Neuronal stem cell (in vitro differentiated cells): ENCODE measurements at regions not wholly inside any gene's neighbourhood (a gene's known extent, or its start where the extent isn't known, plus 50 kb on each side); places are given as distances from the start of the nearest gene placed in this dataset.

Experiments
- DNase-seq: peaks from one replicate; pipeline ENCODE4 v3.0.0-alpha.2; 2013; ENCODE audit warnings: low spot score
- H2AFZ ChIP-seq: one replicate; pipeline ENCODE4 v1.6.1; 2013; ENCODE audit warnings: mild to moderate bottlenecking, low read length, inconsistent platforms
- H2AK5ac ChIP-seq: 2 replicates; pipeline ENCODE4 v1.6.1; 2013; ENCODE audit warnings: low read depth, mild to moderate bottlenecking, inconsistent platforms, low read length, moderate library complexity, mixed read lengths
- H2BK120ac ChIP-seq: 2 replicates; pipeline ENCODE4 v1.6.1; 2013; ENCODE audit warnings: low read depth, mild to moderate bottlenecking, inconsistent platforms, low read length, moderate library complexity, mixed read lengths
- H2BK12ac ChIP-seq: one replicate; pipeline ENCODE4 v1.6.1; 2013; ENCODE audit warnings: low read length, inconsistent platforms
- H2BK15ac ChIP-seq: 2 replicates; pipeline ENCODE4 v1.6.1; 2013; ENCODE audit warnings: mild to moderate bottlenecking, low read length, inconsistent platforms, mixed read lengths
- H2BK5ac ChIP-seq: one replicate; pipeline ENCODE4 v1.6.1; 2013; ENCODE audit warnings: inconsistent platforms, mild to moderate bottlenecking, low read length, moderate library complexity
- H3K14ac ChIP-seq: one replicate; pipeline ENCODE4 v1.6.1; 2013; ENCODE audit warnings: low read length, inconsistent platforms
- H3K18ac ChIP-seq: 2 replicates; pipeline ENCODE4 v1.6.1; 2013; ENCODE audit warnings: low read length, inconsistent platforms
- H3K23ac ChIP-seq: 2 replicates; pipeline ENCODE4 v1.6.1; 2013; ENCODE audit warnings: low read depth, mild to moderate bottlenecking, mixed read lengths, low read length, inconsistent platforms; ENCODE audit not compliant: poor library complexity
- H3K27ac ChIP-seq: replicated peaks from 3 replicates; pipeline ENCODE4 v1.5.1; 2013; ENCODE audit warnings: low read length, inconsistent platforms
- H3K27me3 ChIP-seq, 3 experiments: 2 replicates each; pipeline ENCODE4 v1.6.1; 2013; ENCODE audit warnings: low read length in 3 of 3, mild to moderate bottlenecking in 2 of 3, inconsistent platforms in 1 of 3, low read depth in 1 of 3, mixed read lengths in 1 of 3, moderate library complexity in 1 of 3; ENCODE audit not compliant: control insufficient read depth in 3 of 3, insufficient read depth in 3 of 3
- H3K36me3 ChIP-seq, 2 donors: replicated peaks in 1 of 2; 2 replicates each; pipeline ENCODE4 v1.6.1; 2013; ENCODE audit warnings: low read length in 2 of 2; ENCODE audit not compliant: control insufficient read depth in 2 of 2, insufficient read depth in 2 of 2
- H3K4ac ChIP-seq: 2 replicates; pipeline ENCODE4 v1.6.1; 2013; ENCODE audit warnings: inconsistent platforms, mild to moderate bottlenecking, low read length, moderate library complexity
- H3K4me1 ChIP-seq, 2 donors: 1 replicate in 1 of 2; 2 replicates in 1 of 2; pipeline ENCODE4 v1.6.1; 2013; ENCODE audit warnings: low read length in 2 of 2, low read depth in 1 of 2; ENCODE audit not compliant: control insufficient read depth in 2 of 2, insufficient read depth in 1 of 2
- H3K4me2 ChIP-seq: one replicate; pipeline ENCODE4 v1.6.1; 2013; ENCODE audit warnings: mild to moderate bottlenecking, low read length, inconsistent platforms; ENCODE audit not compliant: insufficient read depth, poor library complexity, severe bottlenecking
- H3K4me3 ChIP-seq, 2 donors: 2 replicates each; pipeline ENCODE4 v1.5.1; 2013; ENCODE audit warnings: low read length in 2 of 2, mild to moderate bottlenecking in 2 of 2, inconsistent platforms in 1 of 2, moderate library complexity in 1 of 2
- H3K79me1 ChIP-seq: one replicate; pipeline ENCODE4 v1.6.1; 2013; ENCODE audit warnings: low read depth, mild to moderate bottlenecking, inconsistent platforms, low read length, moderate library complexity
- H3K9ac ChIP-seq: one replicate; pipeline ENCODE4 v1.6.1; 2013; ENCODE audit warnings: mild to moderate bottlenecking, low read depth, low read length, inconsistent platforms; ENCODE audit not compliant: poor library complexity
- H3K9me3 ChIP-seq, 2 donors: replicated peaks in 1 of 2; 2 replicates each; pipeline versions ENCODE3 to v1.6.1; 2013; ENCODE audit warnings: low read length in 2 of 2, mild to moderate bottlenecking in 2 of 2, inconsistent platforms in 1 of 2, low read depth in 1 of 2, mixed read lengths in 1 of 2, moderate library complexity in 1 of 2; ENCODE audit not compliant: control insufficient read depth in 2 of 2, insufficient read depth in 1 of 2
- H4K8ac ChIP-seq: one replicate; pipeline ENCODE4 v1.6.1; 2013; ENCODE audit warnings: low read depth, mild to moderate bottlenecking, inconsistent platforms, low read length, moderate library complexity
- H4K91ac ChIP-seq: one replicate; pipeline ENCODE4 v1.6.1; 2013; ENCODE audit warnings: low read length, low read depth, mild to moderate bottlenecking, inconsistent platforms; ENCODE audit not compliant: poor library complexity
- WGBS, 2 donors: extraction: QIAGEN DNeasy Blood & Tissue Kit; methylation state at CpG; one replicate each; pipeline ENCODE4 v1.1.7; 2013; ENCODE audit warnings: missing lambda C conversion rate in 2 of 2, mixed read lengths in 1 of 2; ENCODE audit not compliant: insufficient read length in 2 of 2, insufficient replicate concordance in 1 of 2; ENCODE audit errors: extremely low coverage in 2 of 2; 5-methylcytosine and 5-hydroxymethylcytosine counted together

- H2AFZ ChIP-seq = no peak overlapping the region
- no peaks in the 10 kb centered on the region for H3K27me3 ChIP-seq
- no peak overlapping the region for H3K27ac ChIP-seq
- WGBS, 2 donors = no CpG with 5 or more reads among the region's 8 CpGs
- no peak overlapping the region for H2BK5ac ChIP-seq
- H3K4me2 ChIP-seq = no peak overlapping the region
- H2BK15ac ChIP-seq = no peak overlapping the region
- H3K9me3 ChIP-seq = no peaks in the 10 kb centered on the region
- H3K23ac ChIP-seq = no peak overlapping the region
- no peaks in the 10 kb centered on the region for H3K36me3 ChIP-seq
- H4K8ac ChIP-seq = no peak overlapping the region
- H2BK12ac ChIP-seq = no peak overlapping the region
- no peaks in the 10 kb centered on the region for H3K4me1 ChIP-seq
- no peak overlapping the region for H3K14ac ChIP-seq
- H3K79me1 ChIP-seq = no peaks in the 10 kb centered on the region
- no peak for DNase-seq
- no peak overlapping the region for H3K18ac ChIP-seq
- H4K91ac ChIP-seq = peak overlapping the region; percentile 90
- no peak overlapping the region for H3K4ac ChIP-seq
- H3K9ac ChIP-seq = no peak overlapping the region
- H3K4me3 ChIP-seq = no peak overlapping the region
- H2BK120ac ChIP-seq = no peak overlapping the region
- no peak overlapping the region for H2AK5ac ChIP-seq
Measured at GRCh38 chr16:14350081-14350480, 279.0 kb downstream of the MRTFB start.

GRCh38 chr16:14347706-14348105 lies 276.6 kb downstream of the MRTFB start:
- no peak overlapping the region for H4K91ac ChIP-seq
- H2BK120ac ChIP-seq = no peak overlapping the region
- H3K9me3 ChIP-seq = no peaks in the 10 kb centered on the region
- H3K18ac ChIP-seq = no peak overlapping the region
- H2BK5ac ChIP-seq = no peak overlapping the region
- no peak overlapping the region for H2AFZ ChIP-seq
- no peak overlapping the region for H3K9ac ChIP-seq
- no CpG with 5 or more reads among the region's 12 CpGs for WGBS, 2 donors
- H3K27ac ChIP-seq = no peak overlapping the region
- H3K4me3 ChIP-seq = no peak overlapping the region
- no peaks in the 10 kb centered on the region for H3K27me3 ChIP-seq
- H3K79me1 ChIP-seq = no peaks in the 10 kb centered on the region
- H2AK5ac ChIP-seq = no peak overlapping the region
- no peak overlapping the region for H2BK12ac ChIP-seq
- no peak overlapping the region for H4K8ac ChIP-seq
- no peak overlapping the region for H3K4me2 ChIP-seq
- no peak overlapping the region for H3K4ac ChIP-seq
- H3K23ac ChIP-seq = no peak overlapping the region
- DNase-seq = no peak
- no peaks in the 10 kb centered on the region for H3K36me3 ChIP-seq
- H3K14ac ChIP-seq = no peak overlapping the region
- peaks cover 0 to 1% of the 10 kb centered on the region in 2 donors for H3K4me1 ChIP-seq
- H2BK15ac ChIP-seq = no peak overlapping the region

- H2AFZ ChIP-seq = no peak overlapping the region
- no peak overlapping the region for H4K91ac ChIP-seq
- H3K4ac ChIP-seq = no peak overlapping the region
- H2BK12ac ChIP-seq = no peak overlapping the region
- H2BK120ac ChIP-seq = no peak overlapping the region
- H3K27me3 ChIP-seq = no peaks in the 10 kb centered on the region
- peaks cover 0 to 1% of the 10 kb centered on the region in 2 donors for H3K4me1 ChIP-seq
- no peak overlapping the region for H4K8ac ChIP-seq
- WGBS, 2 donors = no CpG with 5 or more reads among the region's 9 CpGs
- H2AK5ac ChIP-seq = no peak overlapping the region
- H3K9ac ChIP-seq = no peak overlapping the region
- H3K14ac ChIP-seq = no peak overlapping the region
- no peak overlapping the region for H3K23ac ChIP-seq
- no peak overlapping the region for H3K18ac ChIP-seq
- H3K79me1 ChIP-seq = no peaks in the 10 kb centered on the region
- no peak for DNase-seq
- no peak overlapping the region for H3K4me3 ChIP-seq
- H3K27ac ChIP-seq = no peak overlapping the region
- peaks cover 0 to 3% of the 10 kb centered on the region in 2 donors for H3K9me3 ChIP-seq
- no peak overlapping the region for H3K4me2 ChIP-seq
- no peak overlapping the region for H2BK5ac ChIP-seq
- no peaks in the 10 kb centered on the region for H3K36me3 ChIP-seq
- no peak overlapping the region for H2BK15ac ChIP-seq
Measured at GRCh38 chr16:14346278-14347142, 275.4 kb downstream of the MRTFB start.

- Histone ChIP-seq H2AFZ (no peak overlapping the region), H3K27me3 (no peaks in the 10 kb centered on the region)
Measured at GRCh38 chr16:14345512-14346115, 274.5 kb downstream of the MRTFB start.

More at GRCh38 chr16:14345512-14346115, 274.5 kb downstream of the MRTFB start:
- WGBS, 2 donors = no CpG with 5 or more reads among the region's 19 CpGs
- Histone ChIP-seq H3K23ac (no peak overlapping the region), H3K36me3 (no peaks in the 10 kb centered on the region), H4K8ac (no peak overlapping the region), H3K9me3 (peaks cover 0 to 3% of the 10 kb centered on the region in 2 donors), H2BK120ac (no peak overlapping the region), H2BK15ac (no peak overlapping the region), H3K4me2 (no peak overlapping the region), H2AK5ac (peak overlapping the region; percentile 76), H3K14ac (no peak overlapping the region), H3K4me1 (peaks cover 0 to 1% of the 10 kb centered on the region in 2 donors), H3K9ac (no peak overlapping the region), H2BK5ac (no peak overlapping the region), H3K79me1 (no peaks in the 10 kb centered on the region), H3K4ac (no peak overlapping the region), H2BK12ac (no peak overlapping the region), H3K4me3 (no peak overlapping the region), H3K18ac (peak overlapping the region; percentile 41), H3K27ac (no peak overlapping the region), H4K91ac (peak overlapping the region; percentile 5)
- DNase-seq = no peak
